HG02938 (cell line): ENCODE measurements at regions not wholly inside any gene's neighbourhood (a gene's known extent, or its start where the extent isn't known, plus 50 kb on each side); places are given as distances from the start of the nearest gene placed in this dataset.

Source experiments
- ATAC-seq: cut with Tn5 transposase; IDR thresholded peaks from one replicate; pipeline ENCODE4 v1.9.1; 2021; ENCODE audit warnings: mild to moderate bottlenecking, moderate library complexity; ENCODE audit not compliant: unreplicated experiment

DNA sequence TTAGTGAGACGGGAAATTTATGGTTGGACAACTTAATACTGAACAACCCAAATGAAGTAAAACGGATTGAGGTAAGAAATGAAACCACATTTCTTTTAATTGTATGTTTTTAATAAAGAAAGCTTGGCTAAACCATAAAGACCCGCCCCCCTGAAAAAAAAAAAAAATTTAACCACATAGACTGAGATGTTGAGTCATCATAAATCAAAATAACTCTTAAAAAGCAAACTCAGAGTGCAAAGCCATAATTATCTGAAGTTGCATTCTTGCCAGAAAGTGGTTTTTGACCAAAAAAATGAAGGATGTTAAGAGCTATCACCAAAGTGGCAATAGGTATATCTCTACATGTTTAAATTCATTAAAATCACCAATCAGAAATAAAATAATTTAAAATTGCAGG, 101.8 kb upstream of the COL21A1 start:
- ATAC-seq = no peak

- no peak for ATAC-seq
These were observed 101.2 kb upstream of the COL21A1 start for GRCh38 chr6:56348578-56348977.

- ATAC-seq = no peak
These were observed 100.1 kb upstream of the COL21A1 start for GRCh38 chr6:56347526-56347925.

- ATAC-seq = no peak
These were observed 99.6 kb upstream of the COL21A1 start for GRCh38 chr6:56346958-56347357.

- ATAC-seq = no peak
These were observed 98.1 kb upstream of the COL21A1 start for GRCh38 chr6:56345376-56345995.

DNA sequence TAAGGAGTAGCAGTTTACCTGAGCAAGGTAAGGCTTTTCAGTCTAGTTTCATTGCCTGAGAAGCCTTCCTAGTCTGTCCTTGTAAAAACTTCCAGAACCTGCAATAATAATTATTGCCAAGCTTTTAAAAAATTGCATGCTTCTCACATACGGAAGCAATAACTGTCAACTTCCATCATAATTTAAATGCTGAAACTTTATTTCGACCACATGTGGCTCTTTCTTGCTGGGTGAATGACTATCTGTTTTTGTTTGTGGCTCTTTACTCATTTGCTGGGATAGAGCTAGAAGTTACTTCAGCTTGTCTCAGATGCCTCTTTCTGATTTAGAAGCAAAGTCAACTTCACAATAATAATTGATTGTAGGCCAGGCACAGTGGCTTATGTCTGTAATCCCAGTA, 95.9 kb upstream of the COL21A1 start:
- no peak for ATAC-seq

DNA sequence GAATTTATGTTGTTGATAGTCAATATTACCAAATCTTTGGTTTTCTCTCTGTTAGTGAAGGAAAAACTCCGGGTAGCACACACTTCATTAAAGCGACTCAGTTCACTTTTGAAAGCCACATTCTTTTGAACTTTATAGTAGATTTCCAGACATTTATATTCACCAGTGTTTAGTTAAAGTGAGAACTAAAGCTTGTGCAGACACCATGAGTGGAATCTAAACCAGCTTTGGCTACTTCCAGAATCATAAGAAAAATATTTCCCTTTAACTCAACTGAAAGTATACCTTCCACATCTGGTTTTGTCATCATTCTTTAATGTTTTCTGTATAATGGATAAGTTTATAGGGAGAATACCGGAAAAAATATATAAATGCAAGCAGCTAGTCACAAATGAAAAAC, 92.1 kb upstream of the COL21A1 start:
- ATAC-seq = no peak

GRCh38 chr6:56335726-56336125, 88.3 kb upstream of the COL21A1 start:
- no peak for ATAC-seq

- ATAC-seq = no peak
These were observed 87.6 kb upstream of the COL21A1 start for GRCh38 chr6:56334937-56335336.

DNA sequence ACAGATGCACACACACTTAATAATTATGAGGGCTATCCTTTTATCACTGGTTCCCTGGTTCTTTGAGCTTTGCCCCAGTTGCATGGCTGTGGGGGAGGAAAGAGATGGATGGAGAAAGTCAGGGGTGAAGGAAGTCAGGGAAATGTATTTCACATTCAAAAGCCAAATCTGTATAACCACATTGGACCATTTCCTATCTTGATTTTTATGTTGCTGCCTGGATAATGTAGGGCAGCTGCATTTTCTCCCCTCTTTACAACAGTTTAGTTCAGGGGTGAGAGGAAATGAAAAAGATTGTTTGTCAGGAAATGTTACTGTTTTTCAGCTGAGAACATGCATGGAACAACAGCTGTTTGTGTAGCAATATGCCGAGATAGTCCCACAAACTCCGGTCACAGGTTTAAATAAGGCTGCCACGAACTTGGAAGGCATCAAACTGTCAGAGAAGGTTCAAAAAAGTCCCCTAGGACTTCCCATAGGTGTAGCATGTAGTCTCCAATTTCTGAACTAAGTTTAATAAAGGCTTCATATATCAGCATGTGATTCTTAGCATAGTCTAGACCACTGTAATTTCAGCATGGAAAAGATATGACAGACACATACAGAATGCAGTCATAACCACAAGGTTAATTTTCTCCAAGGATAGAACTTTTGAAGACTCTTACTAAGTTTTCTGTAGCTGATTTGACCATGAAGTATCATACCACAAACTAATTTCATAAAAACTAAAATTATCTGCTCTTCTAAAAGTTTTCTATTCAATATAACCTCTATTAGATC, 82.1 kb upstream of the COL21A1 start:
- no peak for ATAC-seq

- ATAC-seq = no peak
These were observed 81.3 kb upstream of the COL21A1 start for GRCh38 chr6:56328728-56329090.

- ATAC-seq = no peak
These were observed 80.8 kb upstream of the COL21A1 start for GRCh38 chr6:56327946-56328727.

- ATAC-seq = no peak
These were observed 77.0 kb upstream of the COL21A1 start for GRCh38 chr6:56324396-56324795.

- ATAC-seq = no peak
These were observed 71.5 kb upstream of the COL21A1 start for GRCh38 chr6:56318851-56319250.

- no peak for ATAC-seq
These were observed 67.5 kb upstream of the COL21A1 start for GRCh38 chr6:56314683-56315523.

GRCh38 chr6:56311533-56312448, 64.4 kb upstream of the COL21A1 start:
- ATAC-seq = no peak

- no peak for ATAC-seq
These were observed 63.7 kb upstream of the COL21A1 start for GRCh38 chr6:56311061-56311460.

GRCh38 chr6:56310241-56310640, 62.9 kb upstream of the COL21A1 start:
- no peak for ATAC-seq

DNA sequence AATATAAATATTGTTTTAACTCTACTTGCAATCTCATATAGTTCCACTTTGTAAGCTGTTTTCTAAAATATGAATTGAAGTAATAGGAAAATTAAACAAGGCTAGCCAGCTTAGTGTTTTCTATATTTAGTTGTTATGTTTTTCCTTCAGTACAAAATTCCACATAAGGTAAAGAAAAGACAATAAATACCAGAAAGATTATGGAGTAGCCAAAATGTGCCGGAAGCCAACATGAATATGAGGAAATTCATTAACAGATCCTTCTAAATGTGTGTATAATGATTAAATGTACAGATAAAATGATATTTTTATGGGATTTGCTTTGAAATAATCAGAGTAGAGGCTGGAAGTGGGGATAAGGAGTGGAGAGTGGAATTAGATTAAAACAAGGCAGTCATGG, 52.5 kb upstream of the COL21A1 start:
- ATAC-seq = no peak
